Sigmoid colon (tissue), 6 donors: ENCODE measurements at regions not wholly inside any gene's neighbourhood (a gene's known extent, or its start where the extent isn't known, plus 50 kb on each side); places are given as distances from the start of the nearest gene placed in this dataset.

Source experiments
- DNase-seq: peaks from one replicate; pipeline ENCODE4 v3.0.0-alpha.2; 2019
- H3K27ac ChIP-seq, 4 donors: fragments of 200-600 bp; sonication (generic); one replicate each; pipeline ENCODE4 v1.5.1; 2016 to 2019; ENCODE audit warnings: mild to moderate bottlenecking in 1 of 4
- H3K27me3 ChIP-seq, 3 donors: fragments of 200-600 bp; sonication (generic); one replicate each; pipeline ENCODE4 v1.5.1; 2019; ENCODE audit warnings: mild to moderate bottlenecking in 1 of 3
- H3K36me3 ChIP-seq, 4 donors: fragments of 200-600 bp; sonication (generic); one replicate each; pipeline ENCODE4 v1.5.1; 2016 to 2019
- H3K4me1 ChIP-seq, 4 donors: fragments of 200-600 bp; sonication (generic); one replicate each; pipeline ENCODE4 v1.5.1; 2017 to 2019
- H3K4me3 ChIP-seq, 4 donors: fragments of 200-600 bp; sonication (generic); one replicate each; pipeline ENCODE4 v1.5.1; 2017 to 2019; ENCODE audit warnings: mild to moderate bottlenecking in 2 of 4, moderate library complexity in 1 of 4
- H3K9me3 ChIP-seq, 4 donors: fragments of 200-600 bp in 3 of 4; sonication (generic) in 3 of 4; one replicate each; pipeline versions ENCODE4 v1.5.1 to v1.6.1; 2013 to 2019
- CTCF ChIP-seq, 4 experiments: fragments of 450-650 bp in 3 of 4; fragments of 200-600 bp in 1 of 4; IDR thresholded peaks; one replicate each; pipeline ENCODE4 v1.5.1; 2016 to 2019; ENCODE audit warnings: antibody characterized with exemption in 4 of 4, mild to moderate bottlenecking in 3 of 4, moderate library complexity in 2 of 4
- EP300 ChIP-seq, 4 donors: sonication (generic); formaldehyde crosslinking; IDR thresholded peaks; one replicate each; pipeline ENCODE4 v1.6.1; 2017; ENCODE audit warnings: antibody characterized with exemption in 4 of 4
- POLR2A ChIP-seq, 2 donors: fragments of 450-650 bp; IDR thresholded peaks; one replicate each; pipeline ENCODE4 v1.6.1; 2016; ENCODE audit warnings: antibody characterized with exemption in 2 of 2, mild to moderate bottlenecking in 2 of 2, moderate library complexity in 2 of 2
- POLR2AphosphoS5 ChIP-seq, 4 donors: sonication (generic); formaldehyde crosslinking; IDR thresholded peaks; one replicate each; pipeline ENCODE4 v1.6.1; 2017; ENCODE audit warnings: antibody characterized with exemption in 4 of 4
- WGBS, 2 donors: extraction: QIAGEN DNeasy Blood & Tissue Kit; methylation state at CpG; one replicate each; pipeline ENCODE4 v1.1.7; 2013; 5-methylcytosine and 5-hydroxymethylcytosine counted together
- intact Hi-C: fragments of 100-400 bp; cut with DNase I; formaldehyde crosslinking; loops from one replicate; pipeline ENCODE4 v1.15.1; 2023
- donor health status: healthy with polysubstance abuse.
- donor health status: healthy.

DNA sequence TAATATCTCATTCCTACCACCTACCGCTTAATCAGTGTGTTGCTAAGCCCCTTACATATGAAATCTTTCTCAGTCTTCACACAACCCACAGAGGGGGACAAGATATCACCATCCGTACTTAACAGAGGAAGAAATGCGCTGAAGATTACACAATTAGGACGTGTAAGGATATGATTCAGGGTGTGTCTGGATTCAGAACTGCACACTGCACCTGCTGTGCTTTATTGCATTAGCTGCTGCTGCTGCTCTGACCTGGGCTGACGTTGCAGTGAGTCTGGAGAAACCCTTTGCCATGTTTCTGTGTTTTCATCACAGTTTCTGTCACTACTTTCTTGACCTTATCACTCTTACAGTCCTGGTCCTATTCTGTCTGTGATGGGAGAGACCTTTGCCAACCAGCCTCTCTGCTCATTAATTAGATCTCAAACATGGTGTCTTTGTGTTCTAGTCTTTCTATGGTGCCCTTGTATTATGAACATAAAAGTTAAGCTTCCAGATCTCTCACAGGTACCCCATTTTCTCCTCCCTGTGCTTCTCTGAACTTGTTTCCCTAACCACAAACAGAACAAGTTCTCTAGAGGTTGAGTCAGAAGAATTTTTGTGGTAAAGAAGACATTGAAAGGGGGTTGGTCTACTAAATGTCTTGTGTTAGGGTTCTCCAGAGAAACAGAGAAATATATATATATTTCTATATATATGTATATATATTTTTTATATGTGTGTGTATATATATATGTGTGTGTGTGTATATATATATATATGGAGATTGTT, 92.9 kb upstream of the CYP1B1 start:
- peak overlapping the region in 2 of 4 donors; percentile 0 to 42 for H3K27ac ChIP-seq
- no peaks in the 10 kb centered on the region for H3K36me3 ChIP-seq
- no peaks in the 10 kb centered on the region for H3K9me3 ChIP-seq
- no peak for DNase-seq
- H3K4me3 ChIP-seq = no peak overlapping the region
- H3K27me3 ChIP-seq = no peaks in the 10 kb centered on the region
- H3K4me1 ChIP-seq = peaks cover 0 to 26% (median 19%) of the 10 kb centered on the region in 4 donors
- TF ChIP-seq POLR2A (IDR thresholded peaks at IDR 0.05) = no peak
- no peak for TF ChIP-seq EP300 (IDR thresholded peaks at IDR 0.05)
- no peak for TF ChIP-seq CTCF (IDR thresholded peaks at IDR 0.05)
- TF ChIP-seq POLR2AphosphoS5 (IDR thresholded peaks at IDR 0.05) = no peak
- intact Hi-C loops = no loop called here
- WGBS, 2 donors = 30 to 72% methylated on average over 5 of the region's 5 CpGs

- 70 to 74% methylated on average over 2 of the region's 2 CpGs for WGBS, 2 donors
- DNase-seq = peak; percentile 83
- intact Hi-C loops = no loop called here
- TF ChIP-seq POLR2AphosphoS5 (IDR thresholded peaks at IDR 0.05) = peak; percentile 24 to 66 (median 46)
- TF ChIP-seq CTCF (IDR thresholded peaks at IDR 0.05) = no peak
- H3K9me3 ChIP-seq = no peaks in the 10 kb centered on the region
- H3K4me3 ChIP-seq = no peak overlapping the region
- H3K4me1 ChIP-seq = peaks cover 0 to 26% (median 17%) of the 10 kb centered on the region in 4 donors
- H3K27ac ChIP-seq = peak overlapping the region; percentile 1 to 42 (median 22)
- no peaks in the 10 kb centered on the region for H3K36me3 ChIP-seq
- H3K27me3 ChIP-seq = no peaks in the 10 kb centered on the region
Measured at GRCh38 chr2:38167968-38168350, 92.0 kb upstream of the CYP1B1 start.

GRCh38 chr2:38165698-38166097, 89.7 kb upstream of the CYP1B1 start:
- DNase-seq = no peak
- H3K27me3 ChIP-seq = no peaks in the 10 kb centered on the region
- intact Hi-C loops = no loop called here
- H3K4me1 ChIP-seq = peaks cover 0 to 26% (median 17%) of the 10 kb centered on the region in 4 donors
- 97 to 98% methylated on average over 2 of the region's 2 CpGs for WGBS, 2 donors
- no peak overlapping the region for H3K4me3 ChIP-seq
- H3K9me3 ChIP-seq = no peaks in the 10 kb centered on the region
- no peak overlapping the region for H3K27ac ChIP-seq
- H3K36me3 ChIP-seq = no peaks in the 10 kb centered on the region
- TF ChIP-seq POLR2AphosphoS5 (IDR thresholded peaks at IDR 0.05) (no peak), CTCF (IDR thresholded peaks at IDR 0.05) (no peak), POLR2A (IDR thresholded peaks at IDR 0.05) (no peak), EP300 (IDR thresholded peaks at IDR 0.05) (no peak)

GRCh38 chr2:38164881-38165280, 88.9 kb upstream of the CYP1B1 start:
- H3K27me3 ChIP-seq = no peaks in the 10 kb centered on the region
- intact Hi-C loops = no loop called here
- H3K27ac ChIP-seq = no peak overlapping the region
- 88 to 95% methylated on average over 4 of the region's 4 CpGs for WGBS, 2 donors
- H3K4me3 ChIP-seq = no peak overlapping the region
- no peak for DNase-seq
- H3K4me1 ChIP-seq = peaks cover 0 to 26% (median 17%) of the 10 kb centered on the region in 4 donors
- no peaks in the 10 kb centered on the region for H3K9me3 ChIP-seq
- no peak for TF ChIP-seq CTCF (IDR thresholded peaks at IDR 0.05)
- no peak for TF ChIP-seq POLR2AphosphoS5 (IDR thresholded peaks at IDR 0.05)
- no peak for TF ChIP-seq POLR2A (IDR thresholded peaks at IDR 0.05)
- TF ChIP-seq EP300 (IDR thresholded peaks at IDR 0.05) = no peak
- H3K36me3 ChIP-seq = no peaks in the 10 kb centered on the region

DNA sequence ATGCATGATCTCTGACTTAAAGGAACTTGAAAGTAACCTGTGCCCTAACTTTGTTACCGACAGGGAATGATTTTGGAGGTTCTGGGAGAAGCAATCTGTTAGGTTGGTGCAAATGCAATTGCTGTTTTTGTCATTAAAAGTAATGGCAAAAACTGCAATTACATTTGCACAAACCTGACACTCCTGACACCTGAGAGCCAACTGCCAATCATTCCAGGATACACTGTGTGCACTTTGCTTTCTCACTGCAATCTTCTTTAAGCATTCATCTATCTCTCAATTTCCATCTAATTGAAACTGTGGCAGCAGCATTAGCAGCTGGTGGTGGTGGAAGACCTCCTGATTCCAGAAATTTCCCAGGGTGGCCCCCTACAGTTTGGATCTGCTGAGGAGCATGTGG, 87.6 kb upstream of the CYP1B1 start:
- H3K36me3 ChIP-seq = no peaks in the 10 kb centered on the region
- TF ChIP-seq POLR2A (IDR thresholded peaks at IDR 0.05) (no peak), POLR2AphosphoS5 (IDR thresholded peaks at IDR 0.05) (no peak), EP300 (IDR thresholded peaks at IDR 0.05) (no peak), CTCF (IDR thresholded peaks at IDR 0.05) (no peak)
- 91 to 96% methylated on average over 1 of the region's 1 CpG for WGBS, 2 donors

More for the DNA sequence above, 87.6 kb upstream of the CYP1B1 start:
- no peaks in the 10 kb centered on the region for H3K27me3 ChIP-seq
- no peak overlapping the region for H3K4me3 ChIP-seq
- H3K9me3 ChIP-seq = no peaks in the 10 kb centered on the region
- no peak overlapping the region for H3K27ac ChIP-seq
- DNase-seq = no peak
- intact Hi-C loops = no loop called here
- peaks cover 0 to 23% (median 19%) of the 10 kb centered on the region in 4 donors for H3K4me1 ChIP-seq
